MM.1S (cell line): ENCODE measurements at regions not wholly inside any gene's neighbourhood (a gene's known extent, or its start where the extent isn't known, plus 50 kb on each side); places are given as distances from the start of the nearest gene placed in this dataset.
"Not testable (repeated sequence)": the region's sequence is repeated elsewhere in the genome, so short reads cannot be mapped to it uniquely, and the experiment has no call there.

Source experiments
- DNase-seq: peaks from one replicate; pipeline ENCODE4 v3.0.0-alpha.2; 2015
- H2AFZ ChIP-seq: fragments of 300-600 bp; sonication (generic); 2 replicates; pipeline ENCODE4 v1.6.0; 2016; ENCODE audit warnings: antibody characterized with exemption, low read length
- H3F3A ChIP-seq: fragments of 300-600 bp; sonication (generic); 2 replicates; pipeline ENCODE4 v1.6.1; 2016; ENCODE audit warnings: mild to moderate bottlenecking, antibody characterized with exemption, low read length, moderate library complexity, mixed read lengths; ENCODE audit not compliant: insufficient read depth
- H3K27ac ChIP-seq: fragments of 300-600 bp; sonication (generic); 2 replicates; pipeline ENCODE4 v1.5.1; 2016; ENCODE audit warnings: mild to moderate bottlenecking, low read length
- H3K27me3 ChIP-seq: fragments of 300-600 bp; sonication (generic); replicated peaks from 2 replicates; pipeline ENCODE4 v1.6.0; 2016; ENCODE audit warnings: low read length; ENCODE audit not compliant: insufficient read depth
- H3K36me3 ChIP-seq: fragments of 300-600 bp; sonication (generic); replicated peaks from 2 replicates; pipeline ENCODE4 v1.6.1; 2016; ENCODE audit warnings: mild to moderate bottlenecking, low read length, mixed read lengths; ENCODE audit not compliant: insufficient read depth
- H3K4me1 ChIP-seq: fragments of 300-600 bp; sonication (generic); 2 replicates; pipeline ENCODE4 v1.6.1; 2016; ENCODE audit warnings: low read length, mixed read lengths
- H3K4me2 ChIP-seq: fragments of 300-600 bp; sonication (generic); 2 replicates; pipeline ENCODE4 v1.6.0; 2016; ENCODE audit warnings: low read depth, low read length
- H3K4me3 ChIP-seq: fragments of 300-600 bp; sonication (generic); 2 replicates; pipeline ENCODE4 v1.5.1; 2016; ENCODE audit warnings: low read length, mixed read lengths
- H3K79me2 ChIP-seq: fragments of 300-600 bp; sonication (generic); 2 replicates; pipeline ENCODE4 v1.6.1; 2016; ENCODE audit warnings: mixed run types, low read length, mixed read lengths
- H3K9ac ChIP-seq: fragments of 300-600 bp; sonication (generic); 2 replicates; pipeline ENCODE4 v1.6.1; 2016; ENCODE audit warnings: low read length, mixed read lengths
- H3K9me2 ChIP-seq: fragments of 300-600 bp; sonication (generic); replicated peaks from 2 replicates; pipeline ENCODE4 v1.6.1; 2016; ENCODE audit warnings: mild to moderate bottlenecking, low read length, mixed read lengths; ENCODE audit not compliant: insufficient read depth
- H3K9me3 ChIP-seq: fragments of 300-600 bp; sonication (generic); replicated peaks from 2 replicates; pipeline ENCODE4 v1.6.1; 2016; ENCODE audit warnings: mild to moderate bottlenecking, low read length, mixed read lengths; ENCODE audit not compliant: insufficient read depth
- H4K20me1 ChIP-seq: fragments of 300-600 bp; sonication (generic); 2 replicates; pipeline ENCODE4 v1.6.1; 2016; ENCODE audit warnings: mild to moderate bottlenecking, low read length, moderate library complexity, mixed read lengths; ENCODE audit not compliant: insufficient read depth
- CTCF ChIP-seq: fragments of 300-600 bp; sonication (generic); IDR thresholded peaks from 2 replicates; pipeline ENCODE4 v1.5.1; 2016; ENCODE audit warnings: antibody characterized with exemption, low read length, mixed read lengths
- EZH2 ChIP-seq: fragments of 300-600 bp; sonication (generic); optimal IDR thresholded peaks from 2 replicates; pipeline ENCODE3; 2017; ENCODE audit warnings: low read depth, mild to moderate bottlenecking, antibody characterized with exemption, low read length, mixed read lengths
- EZH2phosphoT487 ChIP-seq: fragments of 300-600 bp; sonication (generic); IDR thresholded peaks from 2 replicates; pipeline ENCODE4 v1.6.1; 2018; ENCODE audit warnings: antibody characterized with exemption, low read length

- no peak overlapping the region for H3K4me2 ChIP-seq
- DNase-seq: no peak
- no peaks in the 10 kb centered on the region for H3K27me3 ChIP-seq
- H3K9me3 ChIP-seq: no peaks in the 10 kb centered on the region
- H3K9ac ChIP-seq: no peak overlapping the region
- no peaks in the 10 kb centered on the region for H3K36me3 ChIP-seq
- H2AFZ ChIP-seq: no peak overlapping the region
- TF ChIP-seq EZH2 (no peak), CTCF (no peak), EZH2phosphoT487 (no peak)
- no peaks in the 10 kb centered on the region for H3K9me2 ChIP-seq
- H3K4me1 ChIP-seq: no peaks in the 10 kb centered on the region
- no peaks in the 10 kb centered on the region for H3K79me2 ChIP-seq
- H3F3A ChIP-seq: no peaks in the 10 kb centered on the region
- no peak overlapping the region for H3K27ac ChIP-seq
- H4K20me1 ChIP-seq: no peaks in the 10 kb centered on the region
- H3K4me3 ChIP-seq: no peak overlapping the region
These were observed 93.9 kb upstream of the ALDH1A1 start for GRCh38 chr9:73046769-73047168.

GRCh38 chr9:73044776-73045175 is 91.9 kb upstream of the ALDH1A1 start:
- H3K4me3 ChIP-seq, H3K79me2 ChIP-seq, H3K9ac ChIP-seq, DNase-seq, H3K27me3 ChIP-seq, H4K20me1 ChIP-seq, H3K4me1 ChIP-seq, H3K27ac ChIP-seq, H3K36me3 ChIP-seq, H3K9me2 ChIP-seq, H3F3A ChIP-seq, H3K4me2 ChIP-seq, H3K9me3 ChIP-seq, H2AFZ ChIP-seq: not testable (repeated sequence)

GRCh38 chr9:73042155-73042554 is 89.3 kb upstream of the ALDH1A1 start:
- TF ChIP-seq CTCF: no peak
- TF ChIP-seq EZH2phosphoT487: no peak
- no peak for TF ChIP-seq EZH2

GRCh38 chr9:73039271-73040263 is 86.7 kb upstream of the ALDH1A1 start:
- no peak overlapping the region for H3K9ac ChIP-seq
- H3F3A ChIP-seq: no peaks in the 10 kb centered on the region
- no peak for DNase-seq
- no peaks in the 10 kb centered on the region for H3K36me3 ChIP-seq
- no peak overlapping the region for H3K4me2 ChIP-seq
- H4K20me1 ChIP-seq: no peaks in the 10 kb centered on the region
- no peaks in the 10 kb centered on the region for H3K27me3 ChIP-seq
- H3K4me1 ChIP-seq: no peaks in the 10 kb centered on the region
- H3K9me3 ChIP-seq: no peaks in the 10 kb centered on the region
- no peak overlapping the region for H3K27ac ChIP-seq
- TF ChIP-seq EZH2phosphoT487 (no peak), EZH2 (no peak), CTCF (no peak)
- no peak overlapping the region for H2AFZ ChIP-seq
- H3K4me3 ChIP-seq: no peak overlapping the region
- no peaks in the 10 kb centered on the region for H3K9me2 ChIP-seq
- H3K79me2 ChIP-seq: no peaks in the 10 kb centered on the region

More at GRCh38 chr9:73042155-73042554, 89.3 kb upstream of the ALDH1A1 start:
- no peak overlapping the region for H3K4me2 ChIP-seq
- no peaks in the 10 kb centered on the region for H4K20me1 ChIP-seq
- no peaks in the 10 kb centered on the region for H3F3A ChIP-seq
- H3K27ac ChIP-seq: no peak overlapping the region
- no peak overlapping the region for H2AFZ ChIP-seq
- no peaks in the 10 kb centered on the region for H3K9me3 ChIP-seq
- H3K36me3 ChIP-seq: no peaks in the 10 kb centered on the region
- no peaks in the 10 kb centered on the region for H3K9me2 ChIP-seq
- H3K4me1 ChIP-seq: no peaks in the 10 kb centered on the region
- no peak for DNase-seq
- no peak overlapping the region for H3K4me3 ChIP-seq
- H3K9ac ChIP-seq: no peak overlapping the region
- H3K27me3 ChIP-seq: no peaks in the 10 kb centered on the region
- no peaks in the 10 kb centered on the region for H3K79me2 ChIP-seq
